ENCODE measurements at regions not wholly inside any gene's neighbourhood (a gene's known extent, or its start where the extent isn't known, plus 50 kb on each side); places are given as distances from the start of the nearest gene placed in this dataset.

- no peak overlapping the region for H2AFZ ChIP-seq (ENCODE audit: low read depth)
- no peak for TF ChIP-seq CTCF (conservative IDR thresholded peaks at IDR 0.05; ENCODE audit: low read depth, low read length)
- H3K4me2 ChIP-seq, result no peak overlapping the region
- H3K27me3 ChIP-seq (ENCODE audit: insufficient read depth, low read depth), result no peaks in the 10 kb centered on the region
- H3K27ac ChIP-seq, result no peak overlapping the region
- no peak overlapping the region for H3K9ac ChIP-seq
- H3K4me1 ChIP-seq (ENCODE audit: low read depth, poor library complexity, severe bottlenecking), result no peaks in the 10 kb centered on the region
- no peaks in the 10 kb centered on the region for H3K79me2 ChIP-seq (ENCODE audit: insufficient read depth, low read depth)
- no peaks in the 10 kb centered on the region for H3K36me3 ChIP-seq (ENCODE audit: insufficient read depth)
- H3K4me3 ChIP-seq (IDR thresholded peaks at IDR 0.05; ENCODE audit: insufficient read depth, low read depth, low read length), result no peak overlapping the region
- no peaks in the 10 kb centered on the region for H4K20me1 ChIP-seq (ENCODE audit: insufficient read depth)
Observed at GRCh38 chr15:58279106-58279505, 140.9 kb downstream of the AQP9 start.

GRCh38 chr15:58279654-58280053, 141.5 kb downstream of the AQP9 start:
- Histone ChIP-seq H4K20me1 (ENCODE audit: insufficient read depth) (no peaks in the 10 kb centered on the region), H3K4me3 (IDR thresholded peaks at IDR 0.05; ENCODE audit: insufficient read depth, low read depth, low read length) (no peak overlapping the region), H3K4me2 (no peak overlapping the region), H3K27me3 (ENCODE audit: insufficient read depth, low read depth) (no peaks in the 10 kb centered on the region), H3K27ac (no peak overlapping the region), H3K79me2 (ENCODE audit: insufficient read depth, low read depth) (no peaks in the 10 kb centered on the region), H3K4me1 (ENCODE audit: low read depth, poor library complexity, severe bottlenecking) (no peaks in the 10 kb centered on the region), H2AFZ (ENCODE audit: low read depth) (no peak overlapping the region), H3K36me3 (ENCODE audit: insufficient read depth) (no peaks in the 10 kb centered on the region), H3K9ac (no peak overlapping the region)
- no peak for TF ChIP-seq CTCF (conservative IDR thresholded peaks at IDR 0.05; ENCODE audit: low read depth, low read length)

- Histone ChIP-seq H3K4me3 (IDR thresholded peaks at IDR 0.05; ENCODE audit: insufficient read depth, low read depth, low read length) (no peak overlapping the region), H3K79me2 (ENCODE audit: insufficient read depth, low read depth) (no peaks in the 10 kb centered on the region), H3K36me3 (ENCODE audit: insufficient read depth) (no peaks in the 10 kb centered on the region), H3K27ac (no peak overlapping the region), H3K4me2 (no peak overlapping the region), H3K27me3 (ENCODE audit: insufficient read depth, low read depth) (no peaks in the 10 kb centered on the region), H4K20me1 (ENCODE audit: insufficient read depth) (no peaks in the 10 kb centered on the region), H3K9ac (no peak overlapping the region), H2AFZ (ENCODE audit: low read depth) (no peak overlapping the region), H3K4me1 (ENCODE audit: low read depth, poor library complexity, severe bottlenecking) (no peaks in the 10 kb centered on the region)
- TF ChIP-seq CTCF (conservative IDR thresholded peaks at IDR 0.05; ENCODE audit: low read depth, low read length), result no peak
Observed at GRCh38 chr15:58282060-58282708, 144.0 kb downstream of the AQP9 start.

DNA sequence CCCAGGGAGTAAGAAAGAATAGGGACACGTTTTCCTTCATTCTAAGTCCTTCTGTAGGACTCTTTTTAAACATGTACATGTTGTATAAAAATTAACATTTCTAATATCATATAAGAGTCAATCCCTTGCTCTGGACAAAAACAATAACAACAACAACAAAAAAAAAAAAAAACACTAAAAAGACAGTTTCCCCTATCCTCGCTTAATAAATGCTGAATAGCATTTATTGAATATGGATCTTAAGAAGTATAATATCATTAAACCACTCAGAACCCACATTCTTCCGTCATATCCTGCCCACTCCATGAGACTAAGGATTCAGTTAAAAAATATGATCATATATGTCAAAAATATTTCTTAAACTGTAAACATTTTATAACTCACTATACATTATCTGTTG, 145.1 kb downstream of the AQP9 start:
- H4K20me1 ChIP-seq (ENCODE audit: insufficient read depth), result no peaks in the 10 kb centered on the region
- H2AFZ ChIP-seq (ENCODE audit: low read depth), result no peak overlapping the region
- H3K9ac ChIP-seq, result no peak overlapping the region
- H3K36me3 ChIP-seq (ENCODE audit: insufficient read depth), result no peaks in the 10 kb centered on the region
- no peak for TF ChIP-seq CTCF (conservative IDR thresholded peaks at IDR 0.05; ENCODE audit: low read depth, low read length)
- no peak overlapping the region for H3K4me2 ChIP-seq
- no peaks in the 10 kb centered on the region for H3K27me3 ChIP-seq (ENCODE audit: insufficient read depth, low read depth)
- H3K4me3 ChIP-seq (IDR thresholded peaks at IDR 0.05; ENCODE audit: insufficient read depth, low read depth, low read length), result no peak overlapping the region
- no peaks in the 10 kb centered on the region for H3K4me1 ChIP-seq (ENCODE audit: low read depth, poor library complexity, severe bottlenecking)
- no peak overlapping the region for H3K27ac ChIP-seq
- H3K79me2 ChIP-seq (ENCODE audit: insufficient read depth, low read depth), result no peaks in the 10 kb centered on the region
